Keratinocyte (primary cell): ENCODE measurements at regions not wholly inside any gene's neighbourhood (a gene's known extent, or its start where the extent isn't known, plus 50 kb on each side); places are given as distances from the start of the nearest gene placed in this dataset.
"Not testable (repeated sequence)": the region's sequence is repeated elsewhere in the genome, so short reads cannot be mapped to it uniquely, and the experiment has no call there.

ENCODE experiments used
- DNase-seq: peaks from one replicate; pipeline ENCODE4 v3.0.0-alpha.2; 2011; ENCODE audit warnings: low read depth, missing footprints, low spot score
- FAIRE-seq: peaks from 2 replicates; lab custom pipeline; 2011; peaks lifted over from hg19 to GRCh38; lab: Jason Lieb, UNC
- H2AFZ ChIP-seq: 2 replicates; pipeline ENCODE4 v1.6.0; 2012; ENCODE audit warnings: low read length, control low read depth, inconsistent platforms; ENCODE audit not compliant: control insufficient read depth
- H3K27ac ChIP-seq: 2 replicates; pipeline ENCODE4 v1.5.1; 2011; ENCODE audit warnings: low read length; ENCODE audit not compliant: control insufficient read depth, insufficient read depth
- H3K27me3 ChIP-seq: 3 replicates; pipeline ENCODE4 v1.6.0; 2011; ENCODE audit warnings: low read length; ENCODE audit not compliant: control insufficient read depth, insufficient read depth; ENCODE audit errors: extremely low read depth
- H3K36me3 ChIP-seq, 2 experiments: 2 replicates in 1 of 2; 3 replicates in 1 of 2; pipeline ENCODE4 v1.5.1; 2011; ENCODE audit warnings: low read length in 2 of 2, mild to moderate bottlenecking in 1 of 2; ENCODE audit not compliant: control insufficient read depth in 2 of 2, insufficient read depth in 2 of 2; ENCODE audit errors: extremely low read depth in 1 of 2
- H3K4me1 ChIP-seq: 3 replicates; pipeline ENCODE4 v1.5.1; 2011; ENCODE audit warnings: low read length; ENCODE audit not compliant: control insufficient read depth, insufficient read depth; ENCODE audit errors: extremely low read depth
- H3K4me2 ChIP-seq: 3 replicates; pipeline ENCODE4 v1.6.0; 2011; ENCODE audit warnings: low read depth, low read length; ENCODE audit not compliant: control insufficient read depth, insufficient read depth; ENCODE audit errors: extremely low read depth
- H3K4me3 ChIP-seq, 3 experiments: fragments of 200-600 bp in 1 of 3; sonication (generic) in 1 of 3; 2 replicates in 2 of 3; 3 replicates in 1 of 3; pipeline ENCODE4 v1.5.1; 2011 to 2016; ENCODE audit warnings: low read length in 3 of 3, mild to moderate bottlenecking in 3 of 3, control low read depth in 2 of 3, inconsistent platforms in 1 of 3, low read depth in 1 of 3, mixed read lengths in 1 of 3, mixed run types in 1 of 3, moderate library complexity in 1 of 3; ENCODE audit not compliant: control insufficient read depth in 2 of 3, insufficient read depth in 2 of 3; ENCODE audit errors: extremely low read depth in 1 of 3
- H3K79me2 ChIP-seq: 2 replicates; pipeline ENCODE4 v1.6.0; 2012; ENCODE audit warnings: low read length; ENCODE audit not compliant: control insufficient read depth, insufficient read depth
- H3K9ac ChIP-seq: 3 replicates; pipeline ENCODE4 v1.6.0; 2011; ENCODE audit warnings: low read length; ENCODE audit not compliant: control insufficient read depth, insufficient read depth; ENCODE audit errors: extremely low read depth
- H3K9me1 ChIP-seq: 3 replicates; pipeline ENCODE4 v1.6.0; 2011; ENCODE audit warnings: low read length; ENCODE audit not compliant: control insufficient read depth, insufficient read depth; ENCODE audit errors: extremely low read depth
- H3K9me3 ChIP-seq: 2 replicates; pipeline ENCODE4 v1.5.1; 2012; ENCODE audit warnings: low read depth, low read length; ENCODE audit not compliant: control insufficient read depth
- H4K20me1 ChIP-seq: 3 replicates; pipeline ENCODE4 v1.6.0; 2011; ENCODE audit warnings: low read length; ENCODE audit not compliant: control insufficient read depth, insufficient read depth; ENCODE audit errors: extremely low read depth
- EZH2 ChIP-seq: IDR thresholded peaks from one replicate; pipeline ENCODE4 v1.6.1; 2012; ENCODE audit warnings: inconsistent platforms, mild to moderate bottlenecking, low read length, moderate library complexity
- dilution Hi-C: fragments of 300-500 bp; cut with MboI; formaldehyde crosslinking; loops from one replicate; pipeline ENCODE4 v1.7.0; 2020; ENCODE audit warnings: low sequenced_read_pairs; ENCODE audit not compliant: extremely low pct_ligation_motif_present
- TF ChIP-seq, protein P1 (sequence below), 3 experiments: IDR thresholded peaks in 1 of 3; conservative IDR thresholded peaks in 1 of 3; optimal IDR thresholded peaks in 1 of 3; 2 replicates in 2 of 3; 3 replicates in 1 of 3; pipeline versions ENCODE3 to v1.5.1; 2011; ENCODE audit warnings: low read length in 3 of 3, mild to moderate bottlenecking in 3 of 3, moderate library complexity in 2 of 3, control low read depth in 1 of 3, inconsistent platforms in 1 of 3; ENCODE audit not compliant: insufficient read depth in 2 of 3; ENCODE audit errors: extremely low read depth in 1 of 3

DNA sequence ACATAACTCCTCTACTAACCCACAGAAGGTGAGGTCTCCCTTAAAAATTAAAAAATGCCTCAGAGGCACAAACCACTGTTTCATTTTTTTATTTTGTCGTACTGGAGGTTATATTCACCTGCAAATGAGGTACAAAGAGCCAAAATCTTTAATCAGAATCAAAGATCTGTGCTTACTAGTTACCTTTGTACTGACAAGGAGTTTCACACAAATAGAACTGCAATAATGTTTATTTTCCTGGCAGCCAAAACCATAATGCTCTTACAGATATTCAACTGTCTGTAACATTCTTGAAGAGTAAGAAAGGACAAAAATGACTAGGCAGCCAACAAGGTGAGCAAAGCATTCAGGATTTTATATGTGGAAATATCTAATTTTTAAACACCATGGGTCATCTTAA is 105.1 kb upstream of the NOL4 start:
- no peaks in the 10 kb centered on the region for H3K36me3 ChIP-seq
- no peak for FAIRE-seq
- no peak overlapping the region for H2AFZ ChIP-seq
- H3K9me3 ChIP-seq: no peaks in the 10 kb centered on the region
- no peak for TF ChIP-seq EZH2
- TF ChIP-seq, protein P1, sequence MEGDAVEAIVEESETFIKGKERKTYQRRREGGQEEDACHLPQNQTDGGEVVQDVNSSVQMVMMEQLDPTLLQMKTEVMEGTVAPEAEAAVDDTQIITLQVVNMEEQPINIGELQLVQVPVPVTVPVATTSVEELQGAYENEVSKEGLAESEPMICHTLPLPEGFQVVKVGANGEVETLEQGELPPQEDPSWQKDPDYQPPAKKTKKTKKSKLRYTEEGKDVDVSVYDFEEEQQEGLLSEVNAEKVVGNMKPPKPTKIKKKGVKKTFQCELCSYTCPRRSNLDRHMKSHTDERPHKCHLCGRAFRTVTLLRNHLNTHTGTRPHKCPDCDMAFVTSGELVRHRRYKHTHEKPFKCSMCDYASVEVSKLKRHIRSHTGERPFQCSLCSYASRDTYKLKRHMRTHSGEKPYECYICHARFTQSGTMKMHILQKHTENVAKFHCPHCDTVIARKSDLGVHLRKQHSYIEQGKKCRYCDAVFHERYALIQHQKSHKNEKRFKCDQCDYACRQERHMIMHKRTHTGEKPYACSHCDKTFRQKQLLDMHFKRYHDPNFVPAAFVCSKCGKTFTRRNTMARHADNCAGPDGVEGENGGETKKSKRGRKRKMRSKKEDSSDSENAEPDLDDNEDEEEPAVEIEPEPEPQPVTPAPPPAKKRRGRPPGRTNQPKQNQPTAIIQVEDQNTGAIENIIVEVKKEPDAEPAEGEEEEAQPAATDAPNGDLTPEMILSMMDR (optimal IDR thresholded peaks at IDR 0.05 in 1 of 3, IDR thresholded peaks at IDR 0.05 in 1 of 3, conservative IDR thresholded peaks at IDR 0.05 in 1 of 3; ENCODE audit: extremely low read depth in 1 of 3, insufficient read depth in 2 of 3, low read length in 3 of 3): no peak
- no peaks in the 10 kb centered on the region for H3K9me1 ChIP-seq
- no peaks in the 10 kb centered on the region for H3K4me1 ChIP-seq
- no peak overlapping the region for H3K4me2 ChIP-seq
- H3K27me3 ChIP-seq: no peaks in the 10 kb centered on the region
- H3K27ac ChIP-seq: no peak overlapping the region
- DNase-seq: no peak
- dilution Hi-C loops: no loop called here
- H3K9ac ChIP-seq: no peak overlapping the region
- H3K79me2 ChIP-seq: no peaks in the 10 kb centered on the region
- H4K20me1 ChIP-seq: no peaks in the 10 kb centered on the region
- no peak overlapping the region for H3K4me3 ChIP-seq

DNA sequence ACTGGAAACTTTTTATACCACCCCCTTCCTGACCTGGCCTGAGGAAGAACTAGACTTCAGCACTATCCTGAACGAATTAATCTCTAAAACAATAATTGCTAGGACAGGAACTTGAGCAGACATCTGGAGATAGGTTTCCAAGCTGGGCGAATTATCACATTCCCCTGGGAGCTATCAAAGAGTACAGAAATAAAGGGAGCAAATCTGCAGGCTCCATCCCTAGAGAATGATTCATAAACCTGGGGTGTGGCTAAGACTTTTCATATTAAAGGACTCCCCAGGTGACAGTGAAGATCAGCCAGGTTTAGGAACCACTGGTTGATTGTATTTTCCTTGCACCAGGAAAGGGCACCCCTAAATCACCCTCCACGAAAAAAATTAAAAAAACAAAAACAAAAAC is 105.6 kb upstream of the NOL4 start:
- Histone ChIP-seq H4K20me1 (no peaks in the 10 kb centered on the region), H3K4me3 (no peak overlapping the region), H3K9ac (no peak overlapping the region), H3K4me1 (no peaks in the 10 kb centered on the region), H3K79me2 (no peaks in the 10 kb centered on the region), H3K4me2 (no peak overlapping the region), H3K9me3 (no peaks in the 10 kb centered on the region), H3K36me3 (no peaks in the 10 kb centered on the region), H3K9me1 (no peaks in the 10 kb centered on the region), H3K27ac (no peak overlapping the region), H3K27me3 (no peaks in the 10 kb centered on the region), H2AFZ (no peak overlapping the region)
- dilution Hi-C loops: no loop called here
- FAIRE-seq (no peak), DNase-seq (no peak)
- TF ChIP-seq, protein P1 (optimal IDR thresholded peaks at IDR 0.05 in 1 of 3, IDR thresholded peaks at IDR 0.05 in 1 of 3, conservative IDR thresholded peaks at IDR 0.05 in 1 of 3; ENCODE audit: extremely low read depth in 1 of 3, insufficient read depth in 2 of 3, low read length in 3 of 3): no peak
- no peak for TF ChIP-seq EZH2

DNA sequence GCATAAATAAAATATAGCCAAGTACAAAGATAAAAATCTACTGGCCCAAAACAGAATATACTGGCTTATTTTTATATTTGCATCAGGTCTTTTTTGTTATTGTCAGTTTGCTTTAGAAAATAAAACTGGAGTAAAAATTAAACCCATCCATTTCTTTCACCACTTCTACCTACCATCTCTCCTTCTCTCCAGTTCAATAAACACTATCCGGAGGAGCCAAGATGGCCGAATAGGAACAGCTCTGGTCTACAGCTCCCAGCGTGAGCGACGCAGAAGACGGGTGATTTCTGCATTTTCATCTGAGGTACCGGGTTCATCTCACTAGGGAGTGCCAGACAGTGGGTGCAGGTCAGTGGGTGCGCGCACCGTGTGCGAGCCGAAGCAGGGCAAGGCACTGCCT is 106.2 kb upstream of the NOL4 start:
- H3K9me1 ChIP-seq, H3K9me3 ChIP-seq, H3K27ac ChIP-seq, H4K20me1 ChIP-seq, H3K4me2 ChIP-seq, H2AFZ ChIP-seq, H3K27me3 ChIP-seq, DNase-seq, FAIRE-seq, H3K4me1 ChIP-seq, H3K36me3 ChIP-seq, H3K4me3 ChIP-seq, dilution Hi-C loops, H3K9ac ChIP-seq, H3K79me2 ChIP-seq: not testable (repeated sequence)

DNA sequence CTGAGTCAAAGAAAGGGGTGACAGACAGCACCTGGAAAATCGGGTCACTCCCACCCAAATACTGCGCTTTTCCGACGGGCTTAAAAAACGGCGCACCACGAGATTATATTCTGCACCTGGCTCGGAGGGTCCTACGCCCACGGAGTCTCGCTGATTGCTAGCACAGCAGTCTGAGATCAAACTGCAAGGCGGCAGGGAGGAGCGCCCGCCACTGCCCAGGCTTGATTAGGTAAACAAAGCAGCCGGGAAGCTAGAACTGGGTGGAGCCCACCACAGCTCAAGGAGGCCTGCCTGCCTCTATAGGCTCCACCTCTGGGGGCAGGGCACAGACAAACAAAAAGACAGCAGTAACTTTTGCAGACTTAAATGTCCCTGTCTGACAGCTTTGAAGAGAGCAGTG is 106.6 kb upstream of the NOL4 start:
- H3K4me3 ChIP-seq: not testable (repeated sequence)

More for the DNA sequence above, 106.6 kb upstream of the NOL4 start:
- H2AFZ ChIP-seq, FAIRE-seq, H3K9me3 ChIP-seq, H4K20me1 ChIP-seq, H3K27me3 ChIP-seq, H3K79me2 ChIP-seq, DNase-seq, dilution Hi-C loops, H3K4me1 ChIP-seq, H3K4me2 ChIP-seq, H3K9me1 ChIP-seq, H3K27ac ChIP-seq, H3K36me3 ChIP-seq, H3K9ac ChIP-seq: not testable (repeated sequence)
